Esophagus squamous epithelium (tissue), 5 donors: ENCODE measurements at regions not wholly inside any gene's neighbourhood (a gene's known extent, or its start where the extent isn't known, plus 50 kb on each side); places are given as distances from the start of the nearest gene placed in this dataset.

Experiments
- DNase-seq: peaks from one replicate; lab custom pipeline; 2025; lab: John Stamatoyannopoulos, UW
- H3K27ac ChIP-seq, 4 donors: fragments of 200-600 bp; sonication (generic); one replicate each; pipeline ENCODE4 v1.5.1; 2016 to 2019; ENCODE audit warnings: mild to moderate bottlenecking in 1 of 4
- H3K27me3 ChIP-seq, 4 donors: fragments of 200-600 bp; sonication (generic); 1 replicate in 3 of 4; 2 replicates in 1 of 4; pipeline versions ENCODE4 v1.5.1 to v1.6.0; 2017 to 2021; ENCODE audit warnings: antibody characterized with exemption in 1 of 4
- H3K36me3 ChIP-seq, 3 donors: fragments of 200-600 bp; sonication (generic); one replicate each; pipeline ENCODE4 v1.5.1; 2016 to 2019
- H3K4me1 ChIP-seq, 3 donors: fragments of 200-600 bp; sonication (generic); one replicate each; pipeline ENCODE4 v1.5.1; 2017 to 2019
- H3K4me3 ChIP-seq, 4 donors: fragments of 200-600 bp; sonication (generic); 1 replicate in 3 of 4; 2 replicates in 1 of 4; pipeline ENCODE4 v1.5.1; 2016 to 2019; ENCODE audit warnings: mild to moderate bottlenecking in 2 of 4, moderate library complexity in 1 of 4
- H3K9me3 ChIP-seq, 3 donors: fragments of 200-600 bp; sonication (generic); one replicate each; pipeline ENCODE4 v1.5.1; 2016 to 2019
- CTCF ChIP-seq, 6 experiments: fragments of 450-650 bp in 4 of 6; fragments of 200-600 bp in 2 of 6; sonication (generic) in 2 of 6; IDR thresholded peaks; one replicate each; pipeline ENCODE4 v1.5.1; 2016 to 2019; ENCODE audit warnings: antibody characterized with exemption in 6 of 6, mild to moderate bottlenecking in 4 of 6, moderate library complexity in 4 of 6
- POLR2A ChIP-seq, 4 donors: fragments of 450-650 bp; IDR thresholded peaks; one replicate each; pipeline ENCODE4 v1.6.1; 2017; ENCODE audit warnings: antibody characterized with exemption in 4 of 4, mild to moderate bottlenecking in 4 of 4, moderate library complexity in 3 of 4
- WGBS, 2 donors: methylation state at CpG; one replicate each; pipeline ENCODE4 v1.1.5; 2018; 5-methylcytosine and 5-hydroxymethylcytosine counted together
- intact Hi-C: fragments of 100-400 bp; cut with DNase I; formaldehyde crosslinking; loops from one replicate; pipeline ENCODE4 v1.15.0; 2022
- donor health status: DM: yes; HTN: yes; CAD: no.

GRCh38 chr6:133799043-133799442 is 89.9 kb upstream of the TCF21 start:
- Histone ChIP-seq H3K4me3 (no peak overlapping the region), H3K4me1 (no peaks in the 10 kb centered on the region), H3K27ac (no peak overlapping the region), H3K36me3 (no peaks in the 10 kb centered on the region), H3K27me3 (no peaks in the 10 kb centered on the region), H3K9me3 (peaks cover 0 to 6% (median 5%) of the 10 kb centered on the region in 3 donors)
- intact Hi-C loops: no loop called here
- TF ChIP-seq POLR2A (IDR thresholded peaks at IDR 0.05) (no peak), CTCF (IDR thresholded peaks at IDR 0.05) (no peak)
- no peak for DNase-seq
- 50 to 78% methylated on average over 1 of the region's 1 CpG for WGBS, 2 donors

- DNase-seq: no peak
- no peak for TF ChIP-seq CTCF (IDR thresholded peaks at IDR 0.05)
- TF ChIP-seq POLR2A (IDR thresholded peaks at IDR 0.05): no peak
- H3K4me1 ChIP-seq: no peaks in the 10 kb centered on the region
- 67 to 69% methylated on average over 1 of the region's 1 CpG for WGBS, 2 donors
- peaks cover 0 to 5% (median 3%) of the 10 kb centered on the region in 3 donors for H3K9me3 ChIP-seq
- H3K27me3 ChIP-seq: no peaks in the 10 kb centered on the region
- H3K36me3 ChIP-seq: no peaks in the 10 kb centered on the region
- no peak overlapping the region for H3K4me3 ChIP-seq
- intact Hi-C loops: no loop called here
- no peak overlapping the region for H3K27ac ChIP-seq
Observed at GRCh38 chr6:133802861-133803260, 86.1 kb upstream of the TCF21 start.

- H3K36me3 ChIP-seq: no peaks in the 10 kb centered on the region
- 71 to 75% methylated on average over 1 of the region's 1 CpG for WGBS, 2 donors
- TF ChIP-seq CTCF (IDR thresholded peaks at IDR 0.05): no peak
- no peak for TF ChIP-seq POLR2A (IDR thresholded peaks at IDR 0.05)
- no peaks in the 10 kb centered on the region for H3K27me3 ChIP-seq
- no peak overlapping the region for H3K27ac ChIP-seq
- no peak for DNase-seq
- H3K4me3 ChIP-seq: no peak overlapping the region
- no peaks in the 10 kb centered on the region for H3K4me1 ChIP-seq
- no peaks in the 10 kb centered on the region for H3K9me3 ChIP-seq
- intact Hi-C loops: no loop called here
Observed at GRCh38 chr6:133804265-133804664, 84.6 kb upstream of the TCF21 start.

GRCh38 chr6:133805876-133806275 is 83.0 kb upstream of the TCF21 start:
- H3K27ac ChIP-seq: no peak overlapping the region
- H3K9me3 ChIP-seq: no peaks in the 10 kb centered on the region
- H3K36me3 ChIP-seq: no peaks in the 10 kb centered on the region
- H3K4me1 ChIP-seq: no peaks in the 10 kb centered on the region
- intact Hi-C loops: no loop called here
- no peak overlapping the region for H3K4me3 ChIP-seq
- no peak for DNase-seq
- no peaks in the 10 kb centered on the region for H3K27me3 ChIP-seq
- TF ChIP-seq POLR2A (IDR thresholded peaks at IDR 0.05) (no peak), CTCF (IDR thresholded peaks at IDR 0.05) (no peak)
- 51 to 67% methylated on average over 2 of the region's 2 CpGs for WGBS, 2 donors

- TF ChIP-seq POLR2A (IDR thresholded peaks at IDR 0.05) (no peak), CTCF (IDR thresholded peaks at IDR 0.05) (no peak)
- WGBS, 2 donors: 60 to 62% methylated on average over 1 of the region's 1 CpG
- no peak for DNase-seq
- Histone ChIP-seq H3K27ac (no peak overlapping the region), H3K36me3 (no peaks in the 10 kb centered on the region), H3K4me1 (no peaks in the 10 kb centered on the region), H3K27me3 (no peaks in the 10 kb centered on the region), H3K9me3 (no peaks in the 10 kb centered on the region), H3K4me3 (no peak overlapping the region)
- intact Hi-C loops: no loop called here
Observed at GRCh38 chr6:133806382-133807140, 82.4 kb upstream of the TCF21 start.
